ENCODE measurements at regions not wholly inside any gene's neighbourhood (a gene's known extent, or its start where the extent isn't known, plus 50 kb on each side); places are given as distances from the start of the nearest gene placed in this dataset.
"Not testable (repeated sequence)": the region's sequence is repeated elsewhere in the genome, so short reads cannot be mapped to it uniquely, and the experiment has no call there.

DNA sequence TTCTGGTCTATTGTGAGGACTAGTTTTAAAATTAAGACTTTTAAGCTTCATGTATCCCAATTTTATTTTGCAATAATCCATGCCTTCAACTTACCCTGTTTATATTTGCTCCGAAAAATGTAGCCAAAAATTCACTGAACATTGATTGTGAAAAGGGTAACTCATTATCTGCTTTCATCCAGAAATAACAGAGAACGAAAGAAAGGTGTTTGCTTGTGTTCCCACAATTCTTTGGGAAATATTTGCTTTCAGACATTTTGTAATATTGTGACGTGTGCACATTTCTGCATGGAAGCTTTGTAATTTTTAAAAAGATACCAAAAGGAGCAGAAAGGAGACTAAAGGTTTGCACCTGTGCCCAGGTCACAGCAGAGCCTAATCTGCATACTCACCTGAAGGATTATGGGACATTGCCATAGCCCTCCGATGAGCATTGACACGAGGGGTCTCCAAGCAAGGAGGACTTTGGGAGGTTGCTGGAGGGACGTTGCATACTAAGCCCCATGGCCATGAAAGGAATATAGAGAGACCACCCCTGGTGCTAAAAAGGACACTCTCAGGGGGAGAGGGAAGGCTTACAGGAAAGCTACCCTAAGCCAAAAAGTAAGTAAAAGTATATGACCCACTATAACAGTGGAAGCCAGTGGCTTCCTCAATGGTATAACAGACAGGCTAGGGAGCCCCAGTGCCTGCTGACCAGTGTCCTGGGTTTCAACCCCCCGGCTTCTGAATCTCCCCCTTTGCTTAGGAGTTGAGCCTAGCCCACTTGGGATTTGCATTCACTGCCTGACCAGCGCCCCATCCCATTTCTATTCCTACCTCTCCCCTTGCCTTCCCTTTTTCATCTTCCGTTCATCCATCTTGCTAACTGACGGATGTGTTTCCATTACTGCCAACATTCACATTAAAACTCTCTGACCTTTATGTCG lies 148.6 kb upstream of the ZC3H12A start:
- no peak for DNase-seq

DNA sequence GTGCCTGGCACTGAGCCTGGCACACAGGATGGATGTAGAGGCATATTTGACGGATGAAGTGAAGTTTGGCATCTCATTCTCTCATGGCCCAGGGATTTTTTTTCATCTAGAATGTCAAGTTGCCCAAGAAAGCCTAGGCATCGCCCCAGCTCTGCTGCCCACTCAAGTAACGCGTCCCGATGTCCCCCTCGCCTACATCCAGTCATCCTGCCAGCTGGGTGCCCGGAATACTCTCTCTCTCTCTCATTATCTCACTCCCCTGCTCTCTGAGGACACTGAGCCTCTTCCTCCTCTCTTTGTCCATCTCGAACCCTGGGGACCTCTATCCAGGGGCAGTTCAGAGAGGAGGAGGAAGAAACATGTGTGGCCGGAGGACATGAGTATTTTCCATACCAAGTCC lies 142.3 kb upstream of the ZC3H12A start:
- no peak for DNase-seq

DNA sequence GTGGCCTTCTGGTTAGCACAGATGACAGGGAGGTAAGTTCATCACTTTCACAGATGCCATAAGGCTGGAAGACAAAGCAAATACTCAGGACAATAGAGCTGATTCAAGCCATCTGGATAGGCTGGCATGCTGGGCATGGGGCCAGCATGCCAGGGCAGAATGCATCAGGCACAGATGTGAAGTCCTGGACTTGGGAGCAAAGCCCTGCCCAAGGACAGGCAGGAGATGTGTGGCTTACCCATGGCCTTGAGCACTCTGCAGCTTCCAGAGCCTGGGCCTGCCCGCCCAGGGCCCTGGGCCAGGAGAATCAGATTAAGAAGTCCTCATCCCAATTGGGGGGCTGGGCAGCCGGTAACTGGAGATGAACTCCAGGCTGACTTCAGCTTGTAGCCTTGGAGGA lies 135.7 kb upstream of the ZC3H12A start:
- DNase-seq, result peak; percentile 41

DNA sequence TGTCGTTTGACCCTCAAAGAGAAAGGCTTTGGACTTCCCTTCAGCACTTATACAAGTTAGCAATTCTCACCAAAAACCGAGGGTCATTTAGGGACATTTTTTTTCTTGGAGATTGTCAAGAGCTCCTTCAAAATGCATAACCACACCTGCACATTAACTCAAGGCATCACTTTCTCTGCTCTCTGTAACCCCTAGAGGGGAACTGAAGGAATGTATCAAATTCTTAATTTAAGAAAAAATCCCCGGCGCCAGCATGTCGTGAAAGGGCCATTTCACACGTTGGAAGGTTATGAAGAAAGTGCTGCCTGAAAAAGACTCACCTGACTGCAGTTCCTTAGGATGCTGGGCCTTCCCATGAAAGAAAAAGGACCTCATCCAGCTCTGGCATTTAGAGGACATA lies 131.6 kb upstream of the ZC3H12A start:
- DNase-seq, result no peak

DNA sequence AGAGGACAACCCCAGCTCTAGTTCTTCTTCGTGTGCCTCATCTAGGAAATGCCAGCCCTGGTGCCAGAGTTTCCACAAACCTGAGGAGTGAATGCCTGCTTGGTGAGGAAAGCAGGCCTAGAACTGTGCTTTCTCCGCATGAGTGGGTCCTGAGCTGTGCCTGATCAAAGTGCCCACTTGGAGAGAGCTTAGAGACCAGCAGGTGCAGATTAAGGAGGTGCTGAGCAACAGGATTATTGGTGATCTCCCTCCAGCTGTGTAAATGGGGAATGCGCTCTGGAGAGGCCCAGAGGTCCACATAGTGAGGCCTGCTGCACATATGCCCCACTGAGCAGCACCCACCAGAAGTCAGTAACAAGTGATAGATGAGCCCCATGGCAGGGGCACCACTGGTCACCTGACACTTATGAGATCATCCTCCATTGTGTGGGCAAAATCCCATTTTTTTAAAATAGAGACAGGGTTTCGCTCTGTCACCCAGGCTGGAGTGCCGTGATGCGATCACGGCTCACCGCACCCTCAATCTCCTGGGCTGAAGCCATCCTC lies 127.2 kb upstream of the ZC3H12A start:
- no peak for DNase-seq

DNA sequence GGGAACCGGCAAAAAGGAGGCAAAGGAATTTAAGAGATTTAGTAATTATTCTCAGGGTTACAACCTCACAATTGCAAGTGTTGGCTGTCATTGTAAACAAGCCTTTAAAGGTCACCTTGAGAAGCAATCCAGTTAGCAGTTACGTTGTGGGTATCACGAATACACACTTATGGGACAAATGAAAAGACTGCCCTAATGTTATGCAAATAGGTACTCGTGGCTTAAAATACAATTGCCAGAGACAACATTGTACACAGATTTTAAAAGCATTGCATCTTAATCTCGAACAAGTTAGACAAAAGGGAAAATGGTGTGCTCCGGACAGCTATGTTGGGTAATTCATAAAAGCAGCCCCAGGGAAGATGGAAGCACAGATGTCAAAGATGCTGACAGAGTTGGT lies 120.5 kb upstream of the ZC3H12A start:
- DNase-seq, result no peak

DNA sequence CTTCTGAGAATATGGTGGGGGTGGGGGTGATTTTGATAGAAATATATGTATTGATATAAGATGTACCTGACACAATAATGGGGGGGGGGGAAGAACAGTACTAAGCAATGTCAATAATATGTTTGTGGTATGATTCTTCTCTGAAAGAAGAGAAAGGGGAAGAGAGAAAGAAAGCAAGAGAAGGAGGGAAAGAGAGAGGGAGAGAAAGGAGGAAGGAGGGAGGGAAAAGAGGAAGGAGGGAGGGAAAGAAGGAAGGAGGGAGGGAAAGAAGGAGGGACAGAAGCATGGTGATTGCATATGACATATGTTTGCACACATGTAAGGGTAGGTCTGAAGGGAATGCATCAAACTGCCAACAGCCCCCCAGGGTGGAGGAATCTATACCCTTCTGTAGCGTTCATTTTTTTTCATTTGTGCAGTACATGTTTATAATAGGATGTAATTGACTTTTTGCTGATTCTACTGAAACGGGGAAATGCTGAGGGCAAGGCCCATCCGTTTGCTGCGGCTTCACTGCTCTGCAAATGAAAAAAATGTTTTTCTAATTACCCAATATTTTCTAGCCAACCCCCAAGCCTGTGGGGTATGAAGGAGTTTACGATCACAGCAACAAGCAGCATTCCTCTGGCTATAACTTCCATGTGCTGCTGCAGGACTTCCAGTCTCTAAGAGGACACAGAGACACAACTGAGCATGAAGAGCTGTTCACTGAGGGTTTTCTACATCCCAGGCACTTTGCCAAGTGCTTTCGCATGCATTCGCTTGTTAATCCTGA lies 119.3 kb upstream of the ZC3H12A start:
- DNase-seq, result no peak

DNA sequence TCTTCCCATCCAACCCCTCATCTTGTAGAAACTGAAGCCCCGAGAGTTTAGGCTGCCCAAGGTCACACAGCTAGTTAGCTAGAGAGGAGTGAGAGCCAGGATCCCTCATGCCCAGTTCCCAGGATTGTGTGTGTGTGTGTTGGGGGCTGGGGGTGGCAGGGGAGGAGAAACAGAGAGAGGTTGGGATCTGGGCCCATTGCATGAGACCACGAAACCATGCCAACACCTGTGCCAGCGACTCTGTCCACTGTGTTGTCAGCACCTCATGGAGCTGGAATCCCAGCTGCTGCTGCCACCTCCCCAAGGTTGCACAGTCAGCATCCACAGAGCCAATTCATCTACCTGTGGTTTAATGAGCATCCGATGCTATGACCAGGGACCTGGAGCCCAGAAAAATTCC lies 115.4 kb upstream of the ZC3H12A start:
- DNase-seq, result no peak

DNA sequence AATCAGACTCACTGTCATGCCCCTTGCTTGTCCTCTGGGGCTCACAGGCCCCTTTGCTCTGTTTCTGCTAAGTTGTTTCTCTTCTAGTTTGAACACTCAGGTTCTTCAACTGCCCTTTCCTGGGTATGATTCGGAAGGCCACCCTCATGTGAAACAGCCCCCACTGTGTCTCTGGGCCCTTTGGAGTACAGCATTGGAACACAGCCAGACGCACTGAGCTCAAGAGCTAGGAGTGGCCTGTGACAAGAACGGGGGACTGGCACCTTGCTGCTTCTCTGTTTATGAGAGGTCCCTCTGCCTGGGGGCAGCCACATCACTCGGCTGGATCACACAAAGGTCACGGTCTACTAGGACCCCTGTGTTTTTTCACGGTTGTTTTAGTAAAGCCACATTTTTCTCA lies 114.4 kb upstream of the ZC3H12A start:
- peak; percentile 55 for DNase-seq

DNA sequence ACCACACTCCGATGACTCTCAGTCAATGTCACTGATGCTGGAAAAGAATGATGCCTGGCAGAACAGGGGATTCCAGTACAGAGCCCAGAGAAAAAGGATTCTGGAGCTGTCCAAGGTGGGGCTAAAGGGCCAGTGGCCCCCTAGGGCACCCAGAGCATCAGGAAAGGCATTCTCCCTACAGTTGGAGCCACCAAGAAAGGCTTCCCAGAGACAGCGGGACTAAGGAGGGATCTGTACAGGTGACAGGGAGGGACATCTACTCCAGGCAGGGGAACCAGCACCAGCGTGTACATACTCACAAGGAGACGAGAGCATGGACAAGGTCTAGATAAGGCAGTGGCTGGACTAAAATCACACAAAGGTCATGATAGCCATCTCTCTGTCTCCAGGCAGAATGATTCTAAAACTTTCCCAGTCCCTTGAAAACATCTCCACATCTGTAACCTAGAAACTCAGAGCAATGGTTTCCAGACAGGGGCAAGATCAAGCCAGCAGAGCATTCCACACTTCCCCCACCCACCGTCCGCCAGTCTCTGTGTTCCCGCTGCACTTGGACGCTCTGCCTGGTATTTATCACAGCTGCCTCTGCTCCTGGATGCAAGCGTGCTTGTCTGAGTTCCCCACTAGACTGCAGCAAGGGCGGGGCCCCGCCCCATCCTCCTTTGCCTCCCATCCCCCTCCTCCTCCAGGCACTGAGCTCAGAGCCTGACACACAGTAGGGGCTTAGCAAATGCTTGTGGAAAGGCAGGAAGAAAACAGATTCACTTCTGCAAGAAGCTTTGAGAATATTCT lies 111.6 kb upstream of the ZC3H12A start:
- no peak for DNase-seq

DNA sequence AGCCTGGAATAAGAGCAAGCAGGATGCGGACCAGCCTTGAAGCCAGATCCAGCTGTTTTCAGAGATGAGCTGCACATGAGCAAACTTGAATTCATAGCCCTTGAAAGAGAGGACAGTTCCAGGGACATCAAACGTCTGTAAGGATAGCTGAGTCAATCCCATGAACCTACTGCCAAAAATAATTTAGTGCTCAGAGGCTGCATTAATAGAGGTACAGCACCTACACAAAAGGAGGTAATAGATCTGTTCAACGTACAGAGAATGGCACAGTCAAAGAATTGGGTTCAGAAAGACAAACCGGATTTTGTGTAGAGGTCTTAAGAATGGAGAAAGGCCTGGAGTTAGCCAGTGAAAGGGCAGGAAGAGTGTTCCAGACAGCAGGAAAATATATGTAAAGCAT lies 110.8 kb upstream of the ZC3H12A start:
- DNase-seq, result no peak

DNA sequence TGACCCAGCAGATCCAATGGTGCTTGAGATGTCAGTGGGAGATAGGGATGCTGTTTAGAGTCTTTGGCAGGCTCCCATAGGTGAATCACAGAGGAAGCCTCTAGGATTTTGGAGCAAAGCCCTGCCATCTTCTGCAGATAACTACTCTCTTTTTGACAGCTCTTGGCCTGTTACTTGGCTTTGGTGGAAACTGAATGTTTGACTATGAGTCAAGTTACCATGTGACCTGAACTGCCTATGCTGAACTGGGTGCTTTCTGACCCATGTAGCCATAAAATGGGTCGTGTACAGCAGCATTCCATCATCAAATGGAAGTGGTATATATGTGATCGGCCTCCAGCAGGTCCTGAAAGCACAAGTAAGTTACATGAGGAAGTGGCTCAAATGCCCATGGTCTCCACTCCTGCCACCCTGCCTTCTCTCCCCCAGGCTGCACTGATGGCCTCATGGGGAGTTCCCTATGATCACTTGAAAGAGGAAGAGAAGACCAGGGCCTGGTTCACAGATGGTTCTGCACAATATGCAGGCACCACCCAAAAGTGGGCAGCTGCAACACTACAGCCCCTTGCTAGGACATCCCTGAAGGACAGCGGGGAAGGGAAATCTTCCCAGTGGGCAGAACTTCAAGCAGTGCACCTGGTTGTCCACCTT lies 105.6 kb upstream of the ZC3H12A start:
- not testable (repeated sequence) for DNase-seq

DNA sequence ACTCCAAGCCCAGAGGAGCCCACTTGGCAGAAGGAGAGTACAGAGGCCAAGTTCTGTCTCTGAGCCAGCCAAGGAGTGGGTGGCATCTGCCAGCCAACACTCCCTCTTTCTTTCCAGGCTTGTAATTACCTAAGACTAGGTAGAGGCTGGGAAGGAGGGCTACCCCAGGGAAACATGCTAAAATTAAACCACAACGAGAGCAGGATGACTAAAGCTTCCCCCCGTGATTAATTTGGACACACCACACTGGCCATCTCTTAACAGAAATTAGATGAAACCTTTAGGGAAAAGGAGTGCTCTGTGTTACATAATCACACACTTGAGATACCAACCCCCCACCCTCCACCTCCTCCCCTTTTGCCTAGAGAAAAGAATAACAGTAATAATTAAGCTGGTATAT lies 102.1 kb upstream of the ZC3H12A start:
- no peak for DNase-seq

DNA sequence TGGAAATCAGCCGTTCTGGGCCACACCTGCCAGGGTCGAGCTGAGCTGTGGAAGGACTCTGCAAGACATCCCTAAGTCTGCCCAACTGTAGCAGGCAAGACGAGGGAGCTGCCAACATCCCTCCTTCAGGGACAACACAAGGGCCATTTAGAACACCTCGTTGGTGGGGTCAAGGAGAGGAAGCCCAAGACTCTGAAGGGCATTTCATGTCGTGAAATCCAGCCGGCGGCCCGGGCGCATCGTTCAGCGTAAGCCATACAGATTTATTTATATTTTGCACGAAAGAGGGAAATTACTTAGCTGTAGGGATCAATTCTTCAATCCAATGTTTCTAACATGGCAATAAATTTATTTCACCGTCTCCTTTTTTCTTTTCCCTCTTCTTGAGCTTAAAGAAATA lies 101.7 kb upstream of the ZC3H12A start:
- DNase-seq, result no peak

DNA sequence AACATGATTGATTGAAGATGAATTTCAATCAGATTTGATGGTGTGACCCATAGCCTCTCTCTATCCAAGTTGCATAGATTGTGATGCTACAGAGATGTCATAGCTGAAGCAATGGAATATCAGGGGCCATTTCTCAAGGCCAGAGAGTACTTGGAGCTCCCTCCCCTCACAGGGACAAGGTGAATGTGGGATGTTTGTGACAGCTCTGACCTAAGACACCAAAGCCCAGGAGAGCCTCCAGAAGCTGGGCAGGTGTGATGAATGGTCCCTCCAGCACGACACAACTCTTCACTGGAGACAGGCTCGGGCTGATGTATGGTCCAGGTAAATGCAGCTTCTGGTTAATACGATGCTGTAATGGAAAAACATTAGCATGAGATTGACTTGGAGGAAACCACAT lies 101.0 kb upstream of the ZC3H12A start:
- DNase-seq, result no peak

DNA sequence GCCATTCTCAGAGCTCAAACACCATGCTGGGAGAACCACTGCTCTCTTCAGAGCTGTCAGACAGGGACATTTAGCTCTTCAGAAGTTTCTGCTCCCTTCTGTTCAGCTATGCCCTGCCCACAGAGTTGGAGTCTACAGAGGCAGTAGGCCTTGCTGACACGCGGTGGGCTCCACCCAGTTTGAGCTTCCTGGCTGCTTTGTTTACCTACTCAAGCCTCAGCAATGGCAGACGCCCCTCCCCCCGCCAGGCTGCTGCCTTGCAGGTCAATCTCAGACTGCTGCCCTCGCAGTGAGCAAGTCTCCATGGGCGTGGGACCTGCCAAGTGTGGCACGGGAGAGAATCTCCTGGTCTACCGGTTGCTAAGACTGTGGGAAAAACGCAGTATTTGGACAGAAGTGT lies 93.8 kb upstream of the ZC3H12A start:
- not testable (repeated sequence) for DNase-seq

DNA sequence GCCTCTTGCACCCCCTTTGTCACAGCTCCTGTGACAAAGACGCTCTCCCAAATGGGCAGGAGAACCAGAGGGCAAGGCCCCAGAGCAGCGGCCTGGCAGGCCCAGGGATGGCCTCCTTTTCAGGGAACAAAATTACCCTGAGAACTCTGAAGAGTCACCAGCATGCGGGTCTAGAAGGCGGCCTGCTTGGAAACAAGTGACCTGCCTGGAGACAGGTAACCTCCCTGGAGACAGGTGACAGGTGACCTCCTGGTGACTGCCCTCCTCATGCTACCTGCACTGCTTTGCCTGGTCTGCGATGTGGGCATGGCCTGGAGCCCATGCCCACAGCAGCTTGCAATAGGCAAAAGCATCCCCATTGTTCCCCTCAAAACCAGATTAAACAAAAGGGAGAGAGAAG lies 86.5 kb upstream of the ZC3H12A start:
- no peak for DNase-seq

DNA sequence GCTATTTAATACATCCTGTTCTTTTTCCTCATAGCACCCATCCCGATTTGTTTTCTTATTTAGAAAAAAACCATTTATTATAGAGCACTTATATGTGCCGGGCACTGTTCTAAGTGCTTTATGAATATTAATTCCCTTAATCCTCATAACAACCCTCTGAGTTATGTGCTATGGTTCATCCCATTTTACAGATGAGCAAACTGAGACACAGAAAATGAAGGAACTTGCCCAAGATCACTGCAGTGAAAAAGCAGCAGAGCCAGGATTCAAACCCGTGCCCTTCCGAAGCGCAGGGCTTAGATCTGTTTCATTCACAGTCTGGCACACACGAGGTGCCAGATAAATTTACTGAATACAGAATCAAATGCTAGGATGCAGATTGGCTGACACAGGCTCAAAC lies 85.1 kb upstream of the ZC3H12A start:
- DNase-seq, result no peak

DNA sequence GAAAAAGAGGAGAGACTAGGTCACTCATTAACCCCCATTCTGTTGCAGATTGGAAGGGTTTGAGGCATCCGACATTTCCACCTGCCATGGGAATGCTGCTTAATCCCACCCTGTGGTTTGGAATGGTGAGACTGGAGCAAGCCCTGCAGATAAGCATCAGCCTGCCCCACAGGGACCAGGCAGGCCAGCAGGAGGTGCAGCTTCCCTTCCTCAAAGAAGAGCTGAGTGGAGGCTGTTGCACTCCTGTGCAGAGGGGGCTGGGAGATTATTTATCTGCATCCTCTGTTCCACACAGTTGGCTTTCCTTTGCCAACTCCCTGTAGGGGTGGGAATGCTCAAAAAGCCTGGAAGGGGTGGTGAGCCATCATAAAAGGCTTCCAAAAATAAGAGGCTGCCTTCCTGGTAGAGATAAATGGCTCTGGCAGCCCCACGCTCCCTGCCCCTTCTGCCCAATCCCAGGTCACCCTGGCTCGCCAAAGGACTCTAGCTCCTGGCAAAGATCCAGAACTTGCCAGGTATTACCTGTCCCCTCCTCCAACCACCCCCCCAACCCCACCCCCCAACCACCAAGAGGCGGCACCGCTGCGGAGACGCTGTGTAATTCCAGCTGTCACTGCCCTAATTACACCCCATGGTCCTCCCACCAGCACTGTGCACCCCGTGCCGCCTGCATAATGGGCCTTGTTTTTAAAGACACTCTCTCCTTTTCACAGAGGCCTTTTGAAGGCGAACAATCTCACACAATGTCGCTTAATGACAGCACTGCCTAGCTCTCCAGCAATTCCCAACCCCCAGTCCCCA lies 83.0 kb upstream of the ZC3H12A start:
- peak; percentile 96 for DNase-seq

DNA sequence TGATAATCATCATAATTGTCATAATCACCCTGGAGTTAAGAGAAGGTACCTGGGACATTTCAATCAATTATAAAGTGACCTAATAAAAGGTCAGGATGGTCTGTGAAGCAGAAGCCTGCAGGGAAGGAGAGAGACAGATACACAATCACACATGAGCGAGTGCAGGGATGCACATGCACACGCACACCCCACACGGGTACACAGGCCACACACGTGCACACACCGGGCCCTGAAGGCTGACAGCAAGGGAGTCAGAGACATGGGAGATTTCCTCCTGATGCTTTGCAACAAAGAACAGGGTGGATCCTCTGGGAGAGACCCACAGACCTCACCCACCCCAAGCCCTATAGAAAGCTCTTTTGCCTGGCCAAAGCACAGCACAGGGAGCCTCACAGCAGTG lies 82.3 kb upstream of the ZC3H12A start:
- DNase-seq, result no peak
